BE2C (cell line): ENCODE measurements at regions not wholly inside any gene's neighbourhood (a gene's known extent, or its start where the extent isn't known, plus 50 kb on each side); places are given as distances from the start of the nearest gene placed in this dataset.
A peak's percentile ranks its signal among the peaks of the same experiment; 100 is the strongest.

ENCODE experiments used
- DNase-seq: peaks from one replicate; pipeline ENCODE4 v3.0.0-alpha.2; 2020
- H3K27me3 ChIP-seq: fragments of 250-450 bp; sonication (Bioruptor Pico); 2 replicates; pipeline ENCODE4 v1.5.1; 2020; ENCODE audit warnings: mild to moderate bottlenecking
- H3K36me3 ChIP-seq: fragments of 250-450 bp; sonication (Bioruptor Pico); 2 replicates; pipeline ENCODE4 v1.5.1; 2020; ENCODE audit warnings: mild to moderate bottlenecking
- H3K4me1 ChIP-seq: fragments of 250-450 bp; sonication (Bioruptor Pico); 2 replicates; pipeline ENCODE4 v1.5.1; 2020
- H3K4me3 ChIP-seq: 2 replicates; pipeline ENCODE4 v1.5.1; 2011; ENCODE audit warnings: low read depth, low read length
- H3K9me3 ChIP-seq: fragments of 250-450 bp; sonication (Bioruptor Pico); 2 replicates; pipeline ENCODE4 v1.5.1; 2020
- TF ChIP-seq, protein P1 (sequence below): IDR thresholded peaks from 2 replicates; pipeline ENCODE4 v1.5.1; 2012; ENCODE audit warnings: mild to moderate bottlenecking, low read depth, low read length

DNA sequence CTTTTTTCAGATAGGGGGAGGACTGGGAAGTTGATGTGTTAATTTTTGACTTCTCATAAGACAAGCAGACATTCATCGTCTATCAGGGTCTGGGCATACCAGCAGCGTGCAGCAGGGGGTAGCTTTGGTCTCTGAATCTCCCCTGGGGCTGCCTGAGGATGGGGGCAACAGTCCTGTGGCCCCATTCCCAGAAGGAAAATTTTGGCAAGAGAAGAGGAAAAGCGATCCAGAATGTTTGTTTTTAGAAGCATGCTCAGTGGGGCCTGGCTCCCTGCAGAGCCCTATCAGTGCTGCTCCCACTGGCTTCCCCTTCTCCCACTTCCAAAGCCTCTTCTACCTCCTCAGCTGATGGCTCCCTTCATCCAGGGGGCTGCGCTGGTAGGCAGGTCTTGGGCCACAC is 194.8 kb upstream of the IL12B start:
- no peaks in the 10 kb centered on the region for H3K9me3 ChIP-seq
- H3K36me3 ChIP-seq, result no peaks in the 10 kb centered on the region
- H3K4me1 ChIP-seq, result no peaks in the 10 kb centered on the region
- TF ChIP-seq, protein P1, sequence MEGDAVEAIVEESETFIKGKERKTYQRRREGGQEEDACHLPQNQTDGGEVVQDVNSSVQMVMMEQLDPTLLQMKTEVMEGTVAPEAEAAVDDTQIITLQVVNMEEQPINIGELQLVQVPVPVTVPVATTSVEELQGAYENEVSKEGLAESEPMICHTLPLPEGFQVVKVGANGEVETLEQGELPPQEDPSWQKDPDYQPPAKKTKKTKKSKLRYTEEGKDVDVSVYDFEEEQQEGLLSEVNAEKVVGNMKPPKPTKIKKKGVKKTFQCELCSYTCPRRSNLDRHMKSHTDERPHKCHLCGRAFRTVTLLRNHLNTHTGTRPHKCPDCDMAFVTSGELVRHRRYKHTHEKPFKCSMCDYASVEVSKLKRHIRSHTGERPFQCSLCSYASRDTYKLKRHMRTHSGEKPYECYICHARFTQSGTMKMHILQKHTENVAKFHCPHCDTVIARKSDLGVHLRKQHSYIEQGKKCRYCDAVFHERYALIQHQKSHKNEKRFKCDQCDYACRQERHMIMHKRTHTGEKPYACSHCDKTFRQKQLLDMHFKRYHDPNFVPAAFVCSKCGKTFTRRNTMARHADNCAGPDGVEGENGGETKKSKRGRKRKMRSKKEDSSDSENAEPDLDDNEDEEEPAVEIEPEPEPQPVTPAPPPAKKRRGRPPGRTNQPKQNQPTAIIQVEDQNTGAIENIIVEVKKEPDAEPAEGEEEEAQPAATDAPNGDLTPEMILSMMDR, result no peak
- H3K27me3 ChIP-seq, result no peaks in the 10 kb centered on the region
- no peak overlapping the region for H3K4me3 ChIP-seq
- no peak for DNase-seq

DNA sequence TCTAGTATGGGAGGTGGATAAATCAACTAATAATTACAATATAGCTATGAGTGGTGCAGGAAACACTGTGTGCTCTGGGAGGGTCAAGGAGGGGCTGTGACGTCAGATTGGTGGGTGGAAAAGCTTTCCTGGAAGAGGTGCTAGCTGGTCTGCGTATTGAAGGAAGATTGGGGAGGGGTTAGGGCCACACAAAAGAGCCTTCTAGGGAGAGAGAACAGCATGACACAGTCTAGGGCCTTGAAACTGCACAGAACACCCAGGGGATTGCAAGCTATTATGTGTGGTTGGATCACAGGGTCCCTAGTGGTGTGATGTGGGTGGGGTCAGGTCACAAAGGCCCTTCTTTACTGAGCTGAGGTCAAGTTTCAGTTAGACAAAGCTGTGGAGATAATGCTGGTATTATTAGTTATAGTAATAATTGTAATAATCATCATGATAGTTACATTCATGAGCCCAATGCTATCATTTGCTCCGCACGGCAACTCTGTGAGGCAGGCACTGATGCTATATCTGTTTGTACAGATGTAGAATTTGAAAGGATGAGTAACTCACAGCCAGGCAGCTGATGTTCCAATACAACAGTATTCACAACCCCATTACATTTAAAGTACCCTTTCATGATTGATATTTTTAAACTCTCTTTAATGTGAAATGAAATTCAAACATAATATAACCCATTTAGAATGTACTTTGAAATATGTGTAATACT is 197.4 kb upstream of the IL12B start:
- H3K4me3 ChIP-seq, result no peak overlapping the region
- TF ChIP-seq, protein P1, result no peak
- no peaks in the 10 kb centered on the region for H3K27me3 ChIP-seq
- no peaks in the 10 kb centered on the region for H3K9me3 ChIP-seq
- H3K4me1 ChIP-seq, result no peaks in the 10 kb centered on the region
- DNase-seq, result no peak
- no peaks in the 10 kb centered on the region for H3K36me3 ChIP-seq

DNA sequence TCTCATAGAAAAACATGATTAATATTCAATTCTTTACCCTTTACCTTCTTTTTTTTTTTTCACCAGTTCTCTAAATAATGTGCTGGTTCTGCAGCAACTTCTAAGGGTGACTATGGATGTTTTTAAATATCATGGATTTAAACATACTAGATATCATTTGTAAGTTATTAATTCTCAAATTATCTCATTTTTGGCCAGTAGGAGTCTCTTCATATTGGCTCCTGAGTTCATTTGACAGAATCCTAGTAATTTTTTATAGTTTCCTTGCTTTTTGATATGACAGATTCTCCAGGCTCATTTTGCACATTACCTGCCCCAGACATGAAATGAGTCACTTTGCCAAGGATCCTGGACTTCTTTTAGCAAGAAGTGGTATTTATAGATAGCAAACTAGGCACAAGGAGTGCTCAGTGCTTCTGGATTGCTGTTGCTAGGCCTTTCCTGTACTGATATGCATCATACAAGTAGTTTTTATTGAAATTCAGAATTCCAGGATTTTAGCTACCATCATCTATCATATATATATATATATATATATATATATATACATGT is 201.3 kb upstream of the IL12B start:
- TF ChIP-seq, protein P1, result peak; percentile 11; the same call in 1 of the 2 replicates
- Histone ChIP-seq H3K36me3 (no peaks in the 10 kb centered on the region), H3K27me3 (no peaks in the 10 kb centered on the region), H3K9me3 (no peaks in the 10 kb centered on the region), H3K4me1 (no peaks in the 10 kb centered on the region), H3K4me3 (no peak overlapping the region)
- no peak for DNase-seq

DNA sequence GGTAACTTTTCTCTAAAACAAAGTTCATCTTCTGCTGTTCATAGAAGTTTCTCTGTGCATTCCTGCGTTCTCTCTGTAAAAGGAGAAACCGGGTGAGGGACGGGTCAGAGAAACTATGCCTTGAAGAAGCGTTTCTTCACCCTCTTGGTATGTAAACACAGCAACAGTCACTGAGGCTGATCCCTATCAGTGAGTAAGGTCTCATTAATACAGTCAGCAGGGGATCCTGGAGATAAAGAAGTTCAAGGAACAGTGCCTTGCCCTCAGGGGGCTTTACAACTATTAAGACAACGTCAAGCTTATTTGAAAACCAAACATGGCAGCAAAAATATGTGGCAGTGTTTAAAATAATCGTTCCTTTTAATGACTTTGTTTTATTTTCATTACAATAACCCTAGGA is 202.9 kb upstream of the IL12B start:
- Histone ChIP-seq H3K36me3 (no peaks in the 10 kb centered on the region), H3K27me3 (peaks cover 3% of the 10 kb centered on the region; the same call in 1 of the 2 replicates), H3K4me1 (no peaks in the 10 kb centered on the region), H3K9me3 (no peaks in the 10 kb centered on the region), H3K4me3 (no peak overlapping the region)
- no peak for DNase-seq
- TF ChIP-seq, protein P1, result no peak

DNA sequence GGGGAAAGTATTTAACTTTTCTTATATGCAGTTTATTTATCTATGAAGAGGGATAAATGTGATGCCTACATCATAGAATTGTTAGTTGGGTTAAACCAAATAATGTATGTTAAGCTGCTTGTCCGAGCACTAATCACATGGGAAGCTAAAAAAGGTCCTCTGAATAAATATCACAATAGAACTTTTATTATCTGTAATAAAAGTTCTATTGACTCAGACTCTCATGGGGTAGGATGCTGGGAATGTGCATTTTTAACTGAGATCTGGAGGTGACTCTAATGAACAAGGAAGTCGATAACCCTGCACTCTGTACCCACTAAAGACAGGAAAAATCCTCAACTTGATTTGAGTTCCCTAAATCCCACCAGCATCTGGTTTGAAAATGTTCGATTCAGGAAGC is 205.9 kb upstream of the IL12B start:
- H3K9me3 ChIP-seq, result no peaks in the 10 kb centered on the region
- H3K4me3 ChIP-seq, result no peak overlapping the region
- TF ChIP-seq, protein P1, result no peak
- no peak for DNase-seq
- no peaks in the 10 kb centered on the region for H3K36me3 ChIP-seq
- H3K27me3 ChIP-seq, result peaks cover 3% of the 10 kb centered on the region; the same call in 1 of the 2 replicates
- no peaks in the 10 kb centered on the region for H3K4me1 ChIP-seq

DNA sequence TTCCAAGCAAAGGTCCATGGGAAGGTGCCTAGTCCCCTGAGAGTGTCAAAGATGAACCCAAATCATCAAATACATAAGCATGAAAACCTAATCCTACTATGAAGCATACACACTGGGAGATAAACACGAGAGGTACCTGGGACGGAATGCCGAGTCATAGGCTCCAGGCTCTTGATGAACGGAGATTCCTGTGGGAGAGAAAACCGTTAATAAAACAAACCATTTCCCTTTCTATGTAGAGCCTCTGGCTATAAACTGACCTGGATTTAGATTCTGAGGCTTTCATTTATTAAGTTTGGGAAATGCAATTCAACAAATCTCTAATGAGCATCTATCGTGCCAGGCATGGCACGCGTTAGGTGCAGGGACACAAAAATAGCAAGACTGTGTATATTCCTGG is 206.4 kb upstream of the IL12B start:
- Histone ChIP-seq H3K9me3 (no peaks in the 10 kb centered on the region), H3K27me3 (peaks cover 7% of the 10 kb centered on the region; the same call in 1 of the 2 replicates), H3K4me1 (no peaks in the 10 kb centered on the region), H3K36me3 (no peaks in the 10 kb centered on the region), H3K4me3 (no peak overlapping the region)
- DNase-seq, result no peak
- TF ChIP-seq, protein P1, result no peak
